KMS-11 (cell line): ENCODE measurements at regions not wholly inside any gene's neighbourhood (a gene's known extent, or its start where the extent isn't known, plus 50 kb on each side); places are given as distances from the start of the nearest gene placed in this dataset.

ENCODE experiments used
- H2AFZ ChIP-seq: fragments of 200-600 bp; sonication (generic); 2 replicates; pipeline ENCODE4 v1.6.1; 2016; ENCODE audit warnings: antibody characterized with exemption, mixed run types, low read depth
- H3K27ac ChIP-seq: fragments of 200-600 bp; sonication (generic); 2 replicates; pipeline ENCODE4 v1.6.1; 2016; ENCODE audit warnings: mild to moderate bottlenecking, mixed run types
- H3K27me3 ChIP-seq: fragments of 200-600 bp; sonication (generic); 2 replicates; pipeline ENCODE4 v1.6.1; 2017; ENCODE audit warnings: mild to moderate bottlenecking, low read depth, mixed run types, moderate library complexity; ENCODE audit not compliant: insufficient read depth
- H3K36me3 ChIP-seq: fragments of 200-600 bp; sonication (generic); 2 replicates; pipeline ENCODE4 v1.6.1; 2017; ENCODE audit warnings: mild to moderate bottlenecking, mixed run types; ENCODE audit not compliant: insufficient read depth
- H3K4me1 ChIP-seq: fragments of 200-600 bp; sonication (generic); 2 replicates; pipeline ENCODE4 v1.6.1; 2016; ENCODE audit warnings: mild to moderate bottlenecking, low read depth, mixed run types; ENCODE audit not compliant: poor library complexity, severe bottlenecking
- H3K4me2 ChIP-seq: fragments of 200-600 bp; sonication (generic); 2 replicates; pipeline ENCODE4 v1.7.0; 2016; ENCODE audit warnings: mild to moderate bottlenecking, mixed run types
- H3K4me3 ChIP-seq: fragments of 200-600 bp; sonication (generic); IDR thresholded peaks from 2 replicates; pipeline ENCODE4 v1.6.1; 2017; ENCODE audit warnings: low read depth, low read length, mixed read lengths; ENCODE audit not compliant: insufficient read depth
- H3K79me2 ChIP-seq: fragments of 200-600 bp; sonication (generic); 2 replicates; pipeline ENCODE4 v1.6.1; 2016; ENCODE audit warnings: low read depth, mixed run types; ENCODE audit not compliant: insufficient read depth
- H3K9ac ChIP-seq: fragments of 200-600 bp; sonication (generic); 2 replicates; pipeline ENCODE4 v1.6.1; 2016; ENCODE audit warnings: mild to moderate bottlenecking, mixed run types
- H4K20me1 ChIP-seq: fragments of 200-600 bp; sonication (generic); 2 replicates; pipeline ENCODE4 v1.6.1; 2016; ENCODE audit warnings: mild to moderate bottlenecking, mixed run types; ENCODE audit not compliant: insufficient read depth
- TF ChIP-seq, protein P1 (sequence below): fragments of 200-600 bp; sonication (generic); conservative IDR thresholded peaks from 2 replicates; pipeline ENCODE4 v1.6.1; 2017; ENCODE audit warnings: low read depth, mild to moderate bottlenecking, antibody characterized with exemption, low read length, moderate library complexity, mixed read lengths

DNA sequence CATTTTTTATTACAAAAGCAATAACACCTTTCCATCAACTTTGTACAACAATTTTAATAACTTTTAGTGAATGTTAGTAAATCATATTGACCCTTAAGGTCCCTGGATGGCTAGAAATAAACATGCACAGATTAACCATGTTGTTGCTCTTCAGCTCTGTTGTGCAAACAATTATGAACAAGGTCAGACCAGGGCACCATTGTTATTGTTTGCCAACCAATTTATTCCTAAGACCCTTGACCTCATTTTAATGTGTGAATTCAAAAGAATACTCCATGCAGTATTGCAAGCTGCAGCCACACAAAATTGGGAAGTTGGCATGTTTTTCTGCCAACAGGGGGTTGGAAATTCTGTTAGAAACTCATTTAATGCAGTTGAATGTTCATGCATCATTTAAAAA, 426.6 kb upstream of the MAP3K7 start:
- Histone ChIP-seq H3K79me2 (no peaks in the 10 kb centered on the region), H3K27ac (no peak overlapping the region), H2AFZ (no peak overlapping the region), H4K20me1 (no peaks in the 10 kb centered on the region), H3K4me1 (no peaks in the 10 kb centered on the region), H3K27me3 (no peaks in the 10 kb centered on the region), H3K9ac (no peak overlapping the region), H3K36me3 (no peaks in the 10 kb centered on the region), H3K4me3 (no peak overlapping the region), H3K4me2 (no peak overlapping the region)
- TF ChIP-seq, protein P1, sequence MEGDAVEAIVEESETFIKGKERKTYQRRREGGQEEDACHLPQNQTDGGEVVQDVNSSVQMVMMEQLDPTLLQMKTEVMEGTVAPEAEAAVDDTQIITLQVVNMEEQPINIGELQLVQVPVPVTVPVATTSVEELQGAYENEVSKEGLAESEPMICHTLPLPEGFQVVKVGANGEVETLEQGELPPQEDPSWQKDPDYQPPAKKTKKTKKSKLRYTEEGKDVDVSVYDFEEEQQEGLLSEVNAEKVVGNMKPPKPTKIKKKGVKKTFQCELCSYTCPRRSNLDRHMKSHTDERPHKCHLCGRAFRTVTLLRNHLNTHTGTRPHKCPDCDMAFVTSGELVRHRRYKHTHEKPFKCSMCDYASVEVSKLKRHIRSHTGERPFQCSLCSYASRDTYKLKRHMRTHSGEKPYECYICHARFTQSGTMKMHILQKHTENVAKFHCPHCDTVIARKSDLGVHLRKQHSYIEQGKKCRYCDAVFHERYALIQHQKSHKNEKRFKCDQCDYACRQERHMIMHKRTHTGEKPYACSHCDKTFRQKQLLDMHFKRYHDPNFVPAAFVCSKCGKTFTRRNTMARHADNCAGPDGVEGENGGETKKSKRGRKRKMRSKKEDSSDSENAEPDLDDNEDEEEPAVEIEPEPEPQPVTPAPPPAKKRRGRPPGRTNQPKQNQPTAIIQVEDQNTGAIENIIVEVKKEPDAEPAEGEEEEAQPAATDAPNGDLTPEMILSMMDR = no peak

DNA sequence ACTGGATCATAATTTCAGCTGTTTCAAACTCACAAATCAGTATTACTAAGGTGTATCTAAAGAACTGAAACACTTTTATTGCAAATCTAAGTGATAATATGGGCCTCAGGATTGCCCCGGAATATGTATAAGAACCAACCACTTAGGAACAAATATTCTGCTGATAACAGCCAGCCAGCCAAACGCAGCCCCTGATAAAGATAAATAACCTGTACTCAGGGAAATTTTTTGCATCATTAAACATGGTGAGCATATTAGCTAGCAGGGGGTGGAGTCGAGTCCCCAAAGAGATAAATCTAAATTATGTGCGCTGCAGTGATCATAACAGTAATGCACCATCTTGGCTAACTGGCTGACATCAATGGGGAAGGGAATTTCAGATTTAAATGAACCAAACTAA, 410.2 kb upstream of the MAP3K7 start:
- Histone ChIP-seq H2AFZ (no peak overlapping the region), H3K4me1 (no peaks in the 10 kb centered on the region), H4K20me1 (no peaks in the 10 kb centered on the region), H3K4me3 (no peak overlapping the region), H3K4me2 (no peak overlapping the region), H3K36me3 (no peaks in the 10 kb centered on the region), H3K27me3 (no peaks in the 10 kb centered on the region), H3K27ac (no peak overlapping the region), H3K79me2 (no peaks in the 10 kb centered on the region), H3K9ac (no peak overlapping the region)
- TF ChIP-seq, protein P1 = no peak

DNA sequence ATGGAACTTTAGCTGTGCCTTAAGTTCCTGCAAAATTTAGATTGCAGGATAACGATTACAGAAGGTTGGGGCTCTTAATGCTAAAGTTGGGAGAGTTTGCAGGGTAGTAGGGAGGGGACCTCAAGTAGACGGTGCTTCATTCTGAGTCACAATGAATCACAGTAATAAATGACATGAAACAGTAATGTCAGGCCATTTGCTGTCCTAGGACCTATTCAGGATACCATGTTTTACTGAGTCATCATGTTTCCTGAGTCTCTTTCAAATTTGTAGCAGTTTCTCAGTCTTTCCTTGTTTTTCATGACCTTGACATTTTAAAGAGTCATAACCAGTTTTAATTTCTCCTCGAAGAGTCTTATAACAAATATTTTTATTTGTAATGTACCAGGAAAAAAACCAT, 406.9 kb upstream of the MAP3K7 start:
- H3K27ac ChIP-seq = no peak overlapping the region
- no peaks in the 10 kb centered on the region for H3K4me1 ChIP-seq
- no peaks in the 10 kb centered on the region for H3K36me3 ChIP-seq
- H3K4me3 ChIP-seq = no peak overlapping the region
- H4K20me1 ChIP-seq = no peaks in the 10 kb centered on the region
- H2AFZ ChIP-seq = no peak overlapping the region
- no peaks in the 10 kb centered on the region for H3K79me2 ChIP-seq
- no peaks in the 10 kb centered on the region for H3K27me3 ChIP-seq
- no peak overlapping the region for H3K4me2 ChIP-seq
- TF ChIP-seq, protein P1 = no peak
- H3K9ac ChIP-seq = no peak overlapping the region

DNA sequence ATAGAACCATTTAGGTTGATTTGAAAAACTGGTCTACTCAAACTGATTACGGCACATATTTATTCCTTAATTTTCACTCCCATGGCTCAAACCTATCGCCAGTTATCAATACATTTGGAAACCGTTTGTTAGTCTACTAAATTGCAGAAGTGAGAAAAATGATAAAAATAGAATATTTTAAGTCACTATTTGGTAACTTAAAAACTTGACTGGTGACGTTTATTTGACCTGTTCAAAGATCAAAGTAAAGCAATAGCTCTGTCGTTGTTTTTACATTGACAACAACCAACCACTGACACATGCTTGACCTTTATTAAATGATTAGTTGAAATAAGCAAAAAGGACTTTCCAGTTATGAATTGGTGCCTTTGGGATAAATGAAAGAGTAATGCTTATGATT, 402.9 kb upstream of the MAP3K7 start:
- Histone ChIP-seq H3K4me1 (no peaks in the 10 kb centered on the region), H3K4me2 (no peak overlapping the region), H3K4me3 (no peak overlapping the region), H2AFZ (no peak overlapping the region), H3K27ac (no peak overlapping the region), H3K9ac (no peak overlapping the region), H4K20me1 (no peaks in the 10 kb centered on the region), H3K36me3 (no peaks in the 10 kb centered on the region), H3K27me3 (no peaks in the 10 kb centered on the region), H3K79me2 (no peaks in the 10 kb centered on the region)
- TF ChIP-seq, protein P1 = no peak

DNA sequence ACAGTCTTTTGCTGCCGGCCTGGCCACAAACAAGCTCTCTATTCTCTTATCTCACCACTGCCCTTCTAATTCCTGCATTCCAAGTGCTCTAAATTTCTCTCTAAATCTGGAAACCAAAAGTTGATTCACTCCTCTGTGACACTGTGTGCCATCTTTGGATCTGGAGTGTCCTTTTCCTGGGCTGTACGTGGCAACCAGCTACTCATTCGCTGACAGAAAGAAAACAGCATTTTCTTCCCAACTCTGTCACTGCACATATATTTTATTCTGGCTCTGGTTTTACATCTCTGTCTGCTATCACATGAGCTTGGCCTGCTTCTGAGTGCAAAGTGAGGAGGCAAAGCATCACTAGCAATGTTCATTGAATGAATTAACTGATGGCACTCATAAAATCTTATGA, 397.2 kb upstream of the MAP3K7 start:
- Histone ChIP-seq H4K20me1 (no peaks in the 10 kb centered on the region), H3K4me3 (no peak overlapping the region), H2AFZ (no peak overlapping the region), H3K9ac (no peak overlapping the region), H3K27ac (no peak overlapping the region), H3K4me1 (no peaks in the 10 kb centered on the region), H3K79me2 (no peaks in the 10 kb centered on the region), H3K27me3 (no peaks in the 10 kb centered on the region), H3K4me2 (no peak overlapping the region), H3K36me3 (no peaks in the 10 kb centered on the region)
- TF ChIP-seq, protein P1 = no peak
